NCI-H2196 (cell line): ENCODE measurements at regions not wholly inside any gene's neighbourhood (a gene's known extent, or its start where the extent isn't known, plus 50 kb on each side); places are given as distances from the start of the nearest gene placed in this dataset.
A peak's percentile ranks its signal among the peaks of the same experiment; 100 is the strongest.
"Not testable (repeated sequence)": the region's sequence is repeated elsewhere in the genome, so short reads cannot be mapped to it uniquely, and the experiment has no call there.

Experiments
- DNase-seq: peaks from one replicate; lab custom pipeline; 2025; ENCODE audit not compliant: unreplicated experiment; lab: John Stamatoyannopoulos, UW

DNA sequence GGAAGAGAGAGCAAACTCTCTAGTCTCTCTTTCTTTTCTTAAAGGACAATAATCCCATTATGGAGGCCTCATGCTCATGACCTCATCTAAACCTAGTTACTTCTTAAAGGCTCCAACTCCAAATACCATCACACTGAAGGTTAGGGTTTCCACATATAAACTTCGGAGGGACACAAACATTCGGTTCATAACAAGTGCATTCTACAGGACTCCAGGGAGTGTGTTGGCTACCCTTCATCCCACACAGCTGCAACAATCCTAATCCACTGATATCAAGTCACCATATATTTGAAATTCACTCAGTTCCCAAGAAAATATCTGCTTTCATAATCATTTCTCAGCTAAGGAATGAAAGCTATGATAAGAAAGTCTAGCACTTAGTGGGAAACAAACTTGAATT, 265.9 kb upstream of the PLEKHG7 start:
- DNase-seq, result no peak

DNA sequence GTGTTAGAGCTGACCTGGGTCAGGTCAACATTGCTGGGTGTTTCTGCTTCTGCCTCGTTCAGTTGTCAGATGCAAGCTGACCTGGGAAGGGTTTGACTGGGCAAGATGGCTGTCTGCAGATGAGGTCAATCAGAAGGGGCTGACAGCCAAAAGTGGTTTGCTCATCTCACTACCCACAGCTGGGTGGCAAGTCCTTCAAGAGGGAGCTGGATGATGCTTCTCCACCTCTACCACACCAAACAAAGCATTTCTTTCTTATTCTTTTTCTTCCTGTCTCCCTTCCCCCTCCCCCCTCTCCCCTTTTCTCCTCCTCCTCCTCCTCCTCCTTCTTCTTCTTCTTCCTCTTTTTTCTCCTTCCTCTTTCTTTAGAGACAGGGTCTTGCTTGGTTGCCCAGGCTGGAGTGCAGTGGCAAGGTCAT, 268.2 kb upstream of the PLEKHG7 start:
- DNase-seq, result no peak

DNA sequence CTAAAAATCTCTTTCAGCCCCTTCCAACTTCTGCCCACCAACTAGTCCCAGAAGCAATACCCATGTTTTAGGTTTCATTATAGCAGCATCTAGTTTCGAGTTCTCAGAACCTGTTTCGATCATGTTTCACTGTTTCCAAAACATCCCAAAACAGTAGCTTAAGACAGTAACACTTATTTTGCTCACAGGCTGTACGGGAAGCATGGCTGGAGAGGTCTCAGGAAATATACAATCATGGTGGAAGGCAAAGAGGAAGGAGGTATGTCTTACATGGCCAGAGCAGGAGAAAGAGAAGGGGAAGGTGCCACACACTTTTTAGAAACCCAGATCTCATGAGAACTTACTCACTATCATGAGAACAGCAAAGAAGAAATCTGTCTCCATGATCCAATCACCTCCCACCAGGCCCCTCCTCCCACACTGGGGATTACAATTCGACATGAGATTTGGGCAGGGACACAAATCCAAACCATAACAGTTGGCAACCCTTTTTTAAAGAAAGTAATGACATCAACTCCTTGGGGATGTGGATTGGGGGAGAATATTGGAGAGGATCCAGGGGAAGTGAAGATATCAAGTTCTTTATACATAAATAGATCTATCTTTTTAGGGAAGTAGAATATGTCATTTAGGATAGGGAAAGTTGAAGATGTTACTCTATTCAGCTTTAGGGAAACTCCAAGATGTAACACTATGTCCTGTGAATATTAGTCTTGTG, 269.9 kb upstream of the PLEKHG7 start:
- no peak for DNase-seq

DNA sequence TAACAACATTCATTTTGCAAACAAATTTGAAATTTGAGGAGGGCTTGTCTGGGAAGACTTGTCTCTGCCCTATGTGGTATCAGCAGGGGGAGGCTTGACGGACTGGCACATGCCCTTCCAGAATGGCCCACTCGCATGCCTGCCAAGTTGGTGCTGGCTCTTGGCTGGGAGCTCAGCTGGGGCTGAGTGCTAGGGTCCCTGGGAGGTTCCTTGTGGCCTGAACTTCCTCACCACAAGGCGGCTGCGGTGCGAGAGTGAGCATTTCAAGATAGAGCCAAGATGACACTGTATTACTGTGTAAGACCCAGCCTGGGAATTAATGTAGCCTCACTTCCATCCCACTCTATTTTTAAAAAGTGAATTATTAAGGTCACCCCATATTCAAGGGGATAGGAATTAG, 271.6 kb upstream of the PLEKHG7 start:
- DNase-seq, result no peak

DNA sequence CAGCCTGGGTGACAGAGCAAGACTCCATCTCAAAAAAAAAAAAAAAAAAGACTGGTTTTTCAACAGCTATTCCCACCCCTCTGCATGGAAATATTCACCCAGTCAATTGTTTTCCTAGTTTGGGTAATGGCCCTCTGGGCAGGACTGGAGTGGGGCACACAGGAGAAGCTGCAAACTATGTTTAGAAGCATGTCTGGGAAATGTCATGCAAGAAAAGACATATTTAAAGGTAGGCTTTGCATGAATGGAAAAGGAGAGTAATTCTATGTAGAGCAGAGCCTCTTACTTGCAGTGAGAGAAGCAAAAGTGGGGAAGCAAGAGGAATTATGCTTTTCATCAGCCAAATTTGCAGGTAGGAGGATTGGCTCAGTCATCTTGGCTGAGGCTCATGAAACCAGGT, 276.5 kb upstream of the PLEKHG7 start:
- no peak for DNase-seq

DNA sequence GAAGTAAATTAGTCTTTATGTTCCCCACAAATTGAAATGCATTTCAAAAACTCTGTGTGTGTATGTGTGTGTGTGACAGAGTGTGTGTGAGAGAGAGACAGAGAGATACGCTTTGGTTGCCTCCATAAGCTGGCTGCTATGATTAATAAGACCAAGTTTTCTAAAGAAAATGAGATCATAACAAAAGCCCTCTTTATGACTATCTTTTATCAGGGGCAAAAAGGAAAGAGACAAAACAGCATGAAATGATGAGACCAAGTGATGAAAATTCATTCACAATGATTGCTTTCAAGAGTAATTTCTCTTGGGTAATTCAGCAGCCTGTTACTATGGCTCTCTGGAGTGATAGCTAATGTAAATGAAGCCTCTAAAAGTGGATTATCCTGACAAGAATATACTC, 277.6 kb upstream of the PLEKHG7 start:
- DNase-seq, result no peak

DNA sequence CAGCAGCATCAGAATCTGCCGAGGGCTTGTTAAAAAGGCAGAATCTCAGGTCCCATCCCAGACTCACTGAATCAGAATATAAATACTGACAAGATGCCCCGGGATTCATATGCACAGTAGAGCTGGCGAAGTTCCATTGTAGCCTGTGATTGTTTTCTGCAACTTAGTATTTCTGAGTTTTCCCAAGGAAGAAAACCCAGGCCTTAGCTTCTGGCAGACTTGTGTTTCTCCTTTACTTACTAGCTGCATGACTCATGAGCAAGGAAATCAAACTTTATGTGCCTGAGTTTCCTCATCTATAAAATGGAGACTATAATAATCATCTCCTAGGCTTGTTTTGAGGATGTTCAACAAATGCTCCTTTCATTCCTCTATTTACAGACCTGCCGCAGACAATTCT, 278.5 kb upstream of the PLEKHG7 start:
- DNase-seq, result no peak

DNA sequence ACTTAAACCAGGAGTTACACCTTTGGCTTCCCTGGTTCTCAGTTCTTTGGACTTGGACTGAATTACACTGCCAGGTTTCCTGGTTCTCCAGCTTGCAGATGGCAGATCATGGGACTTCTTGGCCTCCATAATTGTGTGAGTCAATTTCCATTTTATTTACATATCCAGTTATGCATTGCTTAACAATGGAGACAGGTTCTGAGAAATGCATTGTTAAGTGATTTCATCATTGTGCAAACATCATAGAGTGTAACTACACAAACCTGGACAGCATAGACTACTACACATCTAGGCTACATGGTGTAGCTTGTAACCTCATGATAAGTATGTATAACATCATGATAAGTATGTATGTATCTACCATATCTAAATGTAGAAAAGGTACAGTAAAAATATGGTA, 276.1 kb upstream of the BTG1 start:
- no peak for DNase-seq

DNA sequence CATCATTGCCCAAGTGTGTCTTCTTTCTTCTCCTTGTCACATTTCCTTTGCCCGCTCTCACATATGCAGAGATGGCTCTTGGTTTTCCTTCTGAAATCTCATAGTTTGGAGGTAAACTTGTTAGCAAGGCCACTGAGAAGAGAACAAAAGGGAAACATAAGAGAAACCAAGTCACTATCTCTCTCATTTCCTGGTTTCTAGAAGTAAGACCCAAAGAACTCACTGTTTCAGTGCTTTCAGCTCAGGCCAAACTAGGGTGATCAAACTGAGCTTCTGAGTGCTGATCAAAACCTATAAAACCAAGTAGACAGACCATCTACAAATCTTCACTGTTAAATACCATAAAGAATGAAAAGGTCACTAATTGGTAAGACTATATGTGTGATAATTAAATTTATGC, 275.4 kb upstream of the BTG1 start:
- DNase-seq, result no peak

DNA sequence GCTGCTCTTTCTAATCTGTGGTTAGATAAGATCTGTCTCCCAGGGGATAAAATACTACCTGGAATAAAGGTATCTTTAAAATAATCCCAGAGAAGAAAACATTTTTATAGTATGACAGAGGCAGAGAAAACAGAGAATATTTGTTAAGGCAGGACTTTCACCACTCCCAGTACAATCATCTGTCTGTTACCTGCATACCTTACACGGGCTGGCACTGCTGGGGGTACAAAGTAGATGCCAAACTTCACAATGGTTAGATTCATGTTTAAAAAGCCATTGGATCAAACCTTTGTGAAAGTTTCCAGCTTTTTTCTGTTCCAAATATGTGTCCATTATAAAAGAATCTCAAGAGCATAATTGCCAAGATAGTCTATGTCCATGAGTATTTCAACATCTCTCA, 273.6 kb upstream of the BTG1 start:
- no peak for DNase-seq

DNA sequence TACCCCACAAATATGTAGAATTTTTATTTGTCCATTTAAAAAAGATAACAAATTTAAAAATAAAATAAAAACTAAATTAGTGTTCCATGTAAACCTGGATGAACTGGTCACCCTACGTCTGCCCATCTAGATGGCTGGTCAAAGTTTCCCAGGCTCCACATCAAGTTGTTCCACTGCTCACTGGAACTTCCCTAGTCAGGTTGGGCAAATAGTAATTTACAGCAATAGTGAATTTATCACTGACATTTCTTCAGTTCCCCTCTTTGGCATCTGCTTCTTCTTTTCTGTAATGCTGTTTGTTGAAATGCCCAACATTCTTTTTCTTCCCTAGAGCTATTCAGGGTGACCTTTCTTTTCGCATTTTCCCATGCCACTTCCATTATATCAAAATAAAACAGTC, 272.7 kb upstream of the BTG1 start:
- no peak for DNase-seq

DNA sequence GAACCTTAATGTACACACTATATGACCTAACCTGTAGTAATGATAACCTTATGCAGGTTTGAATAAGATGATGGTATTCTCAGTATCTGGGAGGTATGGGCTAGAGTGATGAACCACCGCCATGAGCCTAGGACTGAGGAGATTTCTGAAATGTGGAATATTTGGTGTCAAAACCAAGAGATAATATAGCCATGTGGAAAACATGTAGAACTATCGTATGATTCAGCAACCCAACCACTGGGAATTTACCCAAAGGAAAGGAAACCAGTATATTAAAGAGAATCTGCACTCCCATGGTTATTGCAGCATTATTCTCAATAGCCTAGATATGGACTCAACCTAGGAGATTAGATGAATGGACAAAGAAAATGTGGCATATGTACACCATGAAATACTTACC, 271.7 kb upstream of the BTG1 start:
- no peak for DNase-seq

DNA sequence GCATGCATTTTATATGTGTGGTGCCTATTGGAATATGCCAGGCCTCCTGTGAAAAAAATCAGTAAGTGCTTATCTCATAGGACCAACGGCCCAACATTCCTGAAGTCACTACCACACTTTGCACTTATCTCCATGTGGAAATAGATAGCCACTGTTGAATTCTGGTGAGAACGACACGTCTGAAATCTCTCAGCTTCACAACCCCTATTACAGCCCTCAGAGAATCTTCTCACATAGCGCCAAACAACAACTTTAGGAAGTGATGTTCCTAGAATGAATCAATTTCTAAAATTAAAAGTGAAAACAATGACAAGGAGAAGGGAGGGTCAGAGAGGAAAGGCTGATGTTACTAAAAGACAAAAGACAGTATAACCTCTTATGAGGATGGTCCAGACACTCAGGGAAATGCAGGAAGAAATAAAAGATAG, 270.8 kb upstream of the BTG1 start:
- no peak for DNase-seq

DNA sequence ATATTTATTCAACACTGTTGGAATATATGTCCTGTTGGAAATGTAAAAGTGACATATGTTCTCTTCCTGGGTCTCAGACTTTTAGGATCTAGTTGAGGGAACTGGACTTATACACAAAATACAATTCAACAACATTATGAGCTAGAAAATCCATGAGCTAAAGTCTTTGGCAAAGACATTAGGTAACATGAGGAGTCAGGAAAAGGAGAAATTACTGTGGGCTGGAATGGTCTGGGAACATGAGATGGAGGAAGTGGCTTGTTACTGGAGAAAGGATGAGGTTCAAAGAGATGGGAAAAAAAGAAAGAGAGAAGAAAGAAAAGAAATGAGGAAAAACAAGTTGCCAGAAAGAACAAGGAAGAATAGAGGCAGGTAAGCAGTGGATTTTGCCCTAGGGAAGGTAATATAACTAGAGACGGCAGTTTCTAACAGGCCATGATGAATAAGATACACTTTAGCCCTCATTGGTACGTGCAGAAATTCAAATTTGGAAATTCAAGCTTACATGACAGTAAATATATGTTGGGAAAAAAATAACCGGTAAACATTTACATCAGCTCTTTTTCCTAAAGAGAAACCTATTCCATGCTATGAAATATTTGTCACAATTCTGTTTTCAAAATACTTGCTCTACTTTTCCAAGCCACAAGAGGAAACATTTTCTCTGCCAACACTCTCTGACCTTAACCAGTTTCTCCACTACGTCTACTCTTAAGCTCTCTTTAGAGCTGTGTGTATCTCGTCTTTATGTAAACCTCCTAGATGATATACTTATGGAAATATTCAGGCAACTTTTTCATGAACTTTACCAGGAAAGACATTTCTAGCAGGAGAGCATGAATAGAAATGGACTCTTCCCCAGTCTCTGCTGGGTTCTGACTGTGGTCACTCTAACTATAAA, 268.8 kb upstream of the BTG1 start:
- no peak for DNase-seq

DNA sequence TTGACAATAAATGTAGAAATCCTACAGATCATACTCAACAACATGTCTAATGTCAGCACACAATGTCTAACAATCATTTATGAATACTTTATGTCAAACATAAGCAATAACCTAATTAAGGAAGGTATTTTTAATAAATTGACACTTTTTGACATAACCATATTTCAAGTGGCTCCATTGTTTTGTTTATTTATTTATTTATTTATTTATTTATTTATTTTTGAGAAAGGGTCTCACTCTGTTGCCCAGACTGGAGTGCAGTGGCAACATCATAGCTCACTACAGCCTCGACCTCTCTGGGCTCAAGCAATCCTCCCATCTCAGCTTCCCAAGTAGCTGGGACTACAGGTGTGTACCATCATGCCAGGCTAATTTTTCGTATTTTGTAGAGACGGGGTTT, 267.6 kb upstream of the BTG1 start:
- DNase-seq, result no peak

DNA sequence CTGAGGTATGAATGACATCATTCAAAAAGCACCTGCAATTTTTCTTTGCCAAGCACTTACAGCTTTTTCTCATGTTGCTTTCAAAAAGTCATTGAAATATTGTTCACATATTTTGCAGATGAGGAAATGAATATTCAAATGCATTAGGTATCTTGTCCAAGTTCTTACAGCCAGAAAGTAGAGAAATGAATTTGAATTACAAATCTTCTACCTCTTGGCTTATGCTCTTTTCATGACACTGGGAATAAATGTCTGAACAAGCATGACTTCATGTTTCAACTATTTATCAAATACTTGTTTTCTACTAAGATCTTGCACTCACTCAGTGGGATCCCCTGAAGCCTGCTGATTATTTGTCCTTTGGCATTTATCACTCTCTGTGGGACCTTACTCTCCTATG, 267.2 kb upstream of the BTG1 start:
- no peak for DNase-seq

DNA sequence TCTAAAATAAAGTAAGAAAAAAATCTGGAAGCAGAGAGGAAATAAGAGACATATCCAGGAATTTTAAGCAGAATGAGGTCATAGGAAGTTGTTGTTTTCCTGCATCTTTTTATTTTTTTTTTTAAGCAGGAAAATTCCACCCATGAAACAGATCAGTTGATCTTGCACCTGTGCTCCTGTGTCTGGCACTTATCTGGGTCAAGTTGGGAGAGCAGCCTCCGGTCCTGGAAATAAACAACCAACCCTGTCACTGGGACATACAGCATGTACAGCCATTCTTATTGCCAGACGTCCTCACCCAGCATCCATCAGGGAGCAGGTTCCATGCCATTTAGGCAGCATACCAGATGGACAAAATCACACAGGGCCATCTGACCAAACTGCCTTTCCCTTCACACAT, 266.0 kb upstream of the BTG1 start:
- DNase-seq, result no peak

DNA sequence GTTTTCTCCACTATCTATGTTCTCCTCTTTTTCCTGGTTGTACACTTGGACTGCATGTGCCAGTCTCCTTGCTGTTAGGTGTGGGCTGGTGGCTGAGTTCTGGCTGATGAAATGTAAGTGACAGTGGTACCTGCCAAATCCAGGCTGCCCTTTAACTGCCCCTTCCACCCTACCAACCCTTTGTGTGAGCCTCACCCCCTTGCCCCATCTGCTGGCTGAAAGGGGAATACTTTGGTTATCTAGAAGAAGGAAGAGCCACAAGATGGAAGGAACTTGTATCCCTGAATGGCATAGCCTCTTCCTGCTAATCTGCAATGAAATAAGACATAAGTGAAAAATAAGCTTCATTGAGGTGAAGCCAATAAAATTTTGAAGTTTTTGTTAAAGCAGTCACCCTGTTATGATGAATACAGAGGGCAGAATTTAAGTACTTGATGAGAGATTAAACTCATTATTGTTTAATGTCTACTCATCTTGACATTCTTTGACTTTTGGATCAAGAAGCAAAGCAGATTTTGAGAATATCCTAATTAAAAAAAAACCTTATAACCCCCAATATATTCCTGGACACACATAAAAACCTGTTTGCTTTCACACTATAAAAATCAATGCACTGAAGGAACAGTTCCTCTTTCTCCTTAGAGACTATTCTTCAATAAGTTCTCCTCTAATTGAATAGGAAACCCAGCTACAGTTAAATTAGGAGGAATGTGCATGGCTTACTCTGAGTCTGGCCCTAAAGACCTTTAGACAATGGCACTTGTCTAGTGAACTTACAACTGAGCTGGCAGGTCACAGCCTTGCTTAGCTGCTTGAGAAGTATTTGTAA, 262.6 kb upstream of the BTG1 start:
- peak; percentile 16 for DNase-seq

DNA sequence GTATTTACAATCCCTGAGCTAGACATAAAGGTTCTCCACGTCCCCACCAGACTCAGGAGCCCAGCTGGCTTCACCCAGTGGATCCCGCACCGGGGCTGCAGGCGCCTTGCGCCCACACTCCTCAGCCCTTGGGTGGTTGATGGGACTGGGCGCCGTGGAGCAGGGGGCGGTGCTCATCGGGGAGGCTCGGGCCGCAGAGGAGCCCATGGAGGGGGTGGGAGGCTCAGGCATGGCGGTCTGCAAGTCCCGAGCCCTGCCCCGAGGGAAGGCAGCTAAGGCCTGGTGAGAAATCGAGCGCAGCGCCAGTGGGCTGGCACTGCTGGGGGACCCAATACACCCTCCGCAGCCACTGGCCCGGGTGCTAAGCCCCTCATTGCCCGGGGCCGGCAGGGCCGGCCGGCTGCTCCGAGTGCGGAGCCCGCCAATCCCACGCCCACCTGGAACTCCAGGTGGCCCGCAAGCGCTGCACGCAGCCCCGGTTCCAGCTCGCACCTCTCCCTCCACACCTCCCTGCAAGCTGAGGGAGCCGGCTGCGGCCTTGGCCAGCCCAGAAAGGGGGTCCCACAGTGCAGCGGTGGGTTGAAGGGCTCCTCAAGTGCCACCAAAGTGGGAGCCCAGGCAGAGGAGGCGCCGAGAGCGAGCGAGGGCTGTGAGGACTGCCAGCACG, 260.9 kb upstream of the BTG1 start:
- not testable (repeated sequence) for DNase-seq

DNA sequence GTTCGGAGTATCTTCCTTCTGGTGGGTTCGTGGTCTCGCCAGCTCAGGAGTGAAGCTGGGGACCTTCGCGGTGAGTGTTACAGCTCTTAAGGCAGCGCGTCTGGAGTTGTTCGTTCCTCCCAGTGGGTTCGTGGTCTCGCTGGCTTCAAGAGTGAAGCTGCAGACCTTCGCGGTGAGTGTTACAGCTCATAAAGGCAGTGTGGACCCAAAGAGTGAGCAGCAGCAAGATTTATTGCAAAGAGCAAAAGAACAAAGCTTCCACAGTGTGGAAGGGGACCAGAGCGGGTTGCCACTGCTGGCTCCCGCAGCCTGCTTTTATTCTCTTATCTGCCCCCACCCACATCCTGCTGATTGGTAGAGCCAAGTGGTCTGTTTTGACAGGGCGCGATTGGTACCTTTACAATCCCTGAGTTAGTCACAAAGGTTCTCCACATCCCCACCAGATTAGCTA, 260.2 kb upstream of the BTG1 start:
- DNase-seq, result not testable (repeated sequence)

DNA sequence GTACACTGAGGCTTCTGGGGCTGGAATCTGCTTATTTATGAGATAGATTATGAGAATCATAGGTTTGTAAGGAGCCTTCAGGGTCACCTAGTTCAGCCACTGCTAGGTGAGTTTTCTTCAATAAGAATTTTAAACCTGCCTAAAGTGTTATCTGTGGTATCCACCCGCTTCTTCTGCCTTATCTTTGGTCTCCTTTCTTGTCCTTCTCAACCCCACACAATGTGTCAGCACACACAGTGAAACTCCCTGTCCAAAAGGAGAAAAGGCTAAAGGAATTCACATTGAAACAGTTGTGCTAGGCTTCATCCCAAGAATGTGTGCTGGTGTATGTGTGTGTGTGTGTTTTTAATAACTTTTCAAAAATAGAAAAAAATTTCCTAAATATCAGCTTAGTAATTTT, 259.3 kb upstream of the BTG1 start:
- no peak for DNase-seq
